GM12873 (cell line): ENCODE measurements at regions not wholly inside any gene's neighbourhood (a gene's known extent, or its start where the extent isn't known, plus 50 kb on each side); places are given as distances from the start of the nearest gene placed in this dataset.

ENCODE experiments used
- TF ChIP-seq, protein P1 (sequence below): IDR thresholded peaks from 2 replicates; pipeline ENCODE4 v1.5.1; 2012; ENCODE audit warnings: low read depth, mild to moderate bottlenecking, moderate library complexity, low read length, control low read depth; ENCODE audit not compliant: insufficient read depth; ENCODE audit errors: missing control alignments

DNA sequence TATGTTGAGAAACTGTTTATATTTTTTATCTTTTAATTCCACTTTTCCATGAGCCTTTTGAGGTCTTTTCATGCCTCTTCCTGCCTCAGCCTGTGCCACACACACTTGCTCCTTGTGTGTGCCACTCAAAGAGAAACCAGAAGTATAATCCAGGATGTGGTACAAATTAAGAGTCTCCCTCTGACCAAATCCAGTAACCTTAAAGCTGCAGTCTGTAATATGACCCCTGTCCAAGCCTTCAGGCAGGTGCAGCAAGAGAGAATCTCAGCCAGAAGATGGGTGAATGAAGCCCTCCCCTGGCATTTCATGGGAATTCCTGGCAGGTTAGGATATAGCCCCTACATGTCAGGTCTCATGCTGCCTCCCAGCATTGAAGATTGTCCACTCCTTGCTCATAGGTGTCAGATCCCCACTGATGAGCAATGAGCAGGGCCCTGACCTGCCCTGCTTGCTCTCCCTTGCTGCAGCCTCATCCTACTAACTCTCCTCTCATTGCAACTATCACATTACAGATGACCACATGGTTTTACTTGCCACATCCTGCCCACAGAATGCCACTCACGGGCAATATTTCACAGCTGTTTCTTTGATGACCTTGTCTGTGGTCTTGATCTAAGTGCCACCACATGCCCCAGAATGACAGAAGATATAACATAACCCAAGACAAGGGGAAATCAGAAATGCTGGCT is 169.3 kb downstream of the SEC16B start:
- TF ChIP-seq, protein P1, sequence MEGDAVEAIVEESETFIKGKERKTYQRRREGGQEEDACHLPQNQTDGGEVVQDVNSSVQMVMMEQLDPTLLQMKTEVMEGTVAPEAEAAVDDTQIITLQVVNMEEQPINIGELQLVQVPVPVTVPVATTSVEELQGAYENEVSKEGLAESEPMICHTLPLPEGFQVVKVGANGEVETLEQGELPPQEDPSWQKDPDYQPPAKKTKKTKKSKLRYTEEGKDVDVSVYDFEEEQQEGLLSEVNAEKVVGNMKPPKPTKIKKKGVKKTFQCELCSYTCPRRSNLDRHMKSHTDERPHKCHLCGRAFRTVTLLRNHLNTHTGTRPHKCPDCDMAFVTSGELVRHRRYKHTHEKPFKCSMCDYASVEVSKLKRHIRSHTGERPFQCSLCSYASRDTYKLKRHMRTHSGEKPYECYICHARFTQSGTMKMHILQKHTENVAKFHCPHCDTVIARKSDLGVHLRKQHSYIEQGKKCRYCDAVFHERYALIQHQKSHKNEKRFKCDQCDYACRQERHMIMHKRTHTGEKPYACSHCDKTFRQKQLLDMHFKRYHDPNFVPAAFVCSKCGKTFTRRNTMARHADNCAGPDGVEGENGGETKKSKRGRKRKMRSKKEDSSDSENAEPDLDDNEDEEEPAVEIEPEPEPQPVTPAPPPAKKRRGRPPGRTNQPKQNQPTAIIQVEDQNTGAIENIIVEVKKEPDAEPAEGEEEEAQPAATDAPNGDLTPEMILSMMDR, result no peak

DNA sequence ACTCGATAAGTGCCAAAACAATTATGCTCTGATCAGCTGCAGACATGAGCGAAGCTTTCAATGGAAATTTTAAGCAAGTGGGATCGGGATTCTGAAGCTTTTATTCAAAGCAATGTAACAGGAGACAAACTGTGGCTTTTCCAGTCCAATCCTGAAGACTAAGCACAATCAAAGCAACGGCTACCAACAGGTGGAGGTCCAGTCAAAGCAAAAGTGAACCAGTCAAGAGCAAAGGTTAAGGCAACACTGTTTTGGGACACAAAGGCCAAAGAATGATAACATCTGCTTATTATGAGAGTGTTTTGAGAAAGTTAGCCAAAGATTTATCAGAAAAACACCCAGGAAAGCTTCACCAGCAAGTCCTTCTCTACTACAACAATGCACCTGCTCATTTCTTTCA is 170.1 kb downstream of the SEC16B start:
- TF ChIP-seq, protein P1, result no peak

DNA sequence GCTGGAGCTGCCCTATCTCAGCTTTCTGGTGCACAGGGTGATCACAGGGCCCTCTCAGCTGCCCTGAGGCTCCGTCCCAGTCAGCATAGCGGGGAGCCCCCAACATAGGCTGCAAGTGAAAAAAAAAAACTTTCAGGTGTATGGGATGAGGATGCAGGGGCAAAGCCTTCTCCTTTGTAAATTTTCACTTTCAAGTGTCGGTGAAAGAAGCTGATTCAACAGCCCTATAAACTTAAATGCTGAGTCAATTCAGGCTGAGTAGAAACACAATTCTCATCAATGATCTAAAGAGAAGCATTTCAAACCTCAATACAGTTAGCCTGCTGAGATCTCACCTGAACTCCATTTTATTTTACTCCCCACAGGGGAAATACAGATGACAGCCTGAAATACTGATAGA is 171.2 kb downstream of the SEC16B start:
- TF ChIP-seq, protein P1, result no peak

DNA sequence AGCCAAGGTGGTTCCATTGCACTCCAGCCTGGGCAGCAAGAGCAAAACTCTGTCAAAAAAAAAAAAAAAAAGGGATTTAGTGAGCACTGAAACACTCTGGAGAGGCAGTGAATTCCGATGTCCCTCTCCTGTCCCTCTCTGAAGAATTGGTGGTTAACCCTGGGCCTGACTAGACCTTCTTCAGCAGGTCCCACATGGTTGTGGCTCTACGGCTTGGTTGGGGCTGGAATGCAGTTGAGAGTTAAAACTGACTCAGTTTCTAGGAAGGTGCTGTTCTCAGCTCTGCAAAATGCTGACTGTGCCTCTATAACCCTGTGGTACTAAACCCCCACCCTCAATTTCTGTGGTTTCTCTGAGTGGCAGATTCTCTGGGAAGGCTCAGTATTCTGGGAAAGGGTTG is 173.3 kb downstream of the SEC16B start:
- TF ChIP-seq, protein P1, result no peak

DNA sequence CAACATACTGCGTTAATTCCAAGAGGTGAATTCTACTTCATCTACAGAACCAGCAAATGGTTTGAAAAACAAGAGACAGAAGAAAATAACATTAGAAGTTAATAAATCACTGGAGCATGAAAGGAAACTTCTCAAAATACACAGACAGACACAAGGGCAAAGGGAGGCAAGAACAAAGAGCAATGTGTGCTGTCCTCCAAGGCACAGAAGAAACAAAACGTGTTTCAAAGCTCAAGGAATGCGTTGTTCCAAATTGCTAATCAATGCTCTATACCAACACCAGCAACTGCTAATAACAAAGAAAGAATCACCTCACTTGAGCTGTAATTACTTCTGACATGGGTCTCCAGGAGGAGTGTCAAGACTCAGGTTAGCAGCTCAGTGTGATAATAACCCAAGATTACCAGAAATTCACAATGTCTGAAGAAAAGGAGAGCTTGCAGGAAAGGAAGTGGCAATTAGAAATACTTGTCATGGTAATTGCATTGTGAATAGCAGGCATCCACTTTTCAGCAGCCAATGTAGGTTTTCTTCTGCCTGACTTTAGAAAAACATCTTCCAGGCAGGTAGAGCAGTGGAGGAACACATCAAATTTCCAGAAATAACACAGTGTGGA is 175.4 kb downstream of the SEC16B start:
- TF ChIP-seq, protein P1, result no peak

DNA sequence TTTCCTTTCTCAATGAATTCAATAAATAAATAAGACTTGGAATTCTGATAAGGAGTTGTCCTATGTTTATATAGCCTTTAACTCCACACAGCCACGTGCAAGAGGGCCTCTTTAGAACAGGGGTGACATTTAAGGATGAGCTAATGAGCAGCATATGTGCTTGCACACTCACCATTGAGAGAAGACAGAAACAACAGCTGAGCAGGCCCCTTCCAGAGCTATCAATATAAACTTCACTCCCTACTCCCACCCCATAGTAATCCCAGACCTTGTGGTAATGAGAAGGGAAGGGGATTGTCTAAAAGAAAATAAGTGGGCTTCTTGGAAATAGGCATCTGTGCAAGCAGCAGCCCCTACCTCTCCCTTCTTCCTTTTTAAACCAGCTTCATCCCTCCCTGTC is 176.0 kb downstream of the SEC16B start:
- TF ChIP-seq, protein P1, result no peak

DNA sequence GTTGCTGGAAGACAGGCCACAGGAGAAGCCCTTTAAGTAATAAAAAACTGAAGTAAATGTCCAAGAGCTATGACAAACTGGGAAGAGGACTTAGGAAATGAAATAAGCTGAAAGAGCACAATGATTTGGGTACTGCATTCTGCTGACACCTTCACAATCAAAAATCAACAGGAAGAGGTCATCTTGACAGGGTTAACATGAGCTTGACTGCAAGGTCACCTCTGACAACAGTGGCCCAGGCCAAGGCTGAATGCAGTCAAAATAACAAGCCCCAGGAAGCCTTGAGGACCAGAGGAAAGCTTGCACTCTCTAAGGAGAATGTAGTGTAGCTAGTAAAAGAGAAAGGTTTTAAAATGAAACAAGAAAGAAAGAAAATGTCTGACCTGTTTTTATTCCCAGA is 179.3 kb downstream of the SEC16B start:
- TF ChIP-seq, protein P1, result no peak
